B cell (primary cell): ENCODE measurements at regions not wholly inside any gene's neighbourhood (a gene's known extent, or its start where the extent isn't known, plus 50 kb on each side); places are given as distances from the start of the nearest gene placed in this dataset.

Experiments
- ATAC-seq: fragments of 200-7000 bp; cut with Tn5 transposase; one replicate; pipeline ENCODE4 v1.10.0; 2021; ENCODE audit warnings: low read depth, mild to moderate bottlenecking, moderate number of reproducible peaks, moderate library complexity
- CTCF ChIA-PET: fragments of 350-600 bp; sonication (Branson Sonifier 250); formaldehyde crosslinking; loops from one replicate; lab custom pipeline; 2021; ENCODE audit warnings: antibody characterized with exemption, inconsistent platforms; lab: Charles Lee
- POLR2A ChIA-PET: fragments of 350-600 bp; sonication (Branson Sonifier 250); formaldehyde crosslinking; loops from one replicate; lab custom pipeline; 2021; ENCODE audit warnings: antibody characterized with exemption; lab: Charles Lee
- DNase-seq: peaks from one replicate; pipeline ENCODE4 v3.0.0; 2013
- H2AFZ ChIP-seq: 2 replicates; pipeline ENCODE4 v1.6.1; 2012; ENCODE audit warnings: mild to moderate bottlenecking, low read depth, low read length; ENCODE audit not compliant: insufficient read depth, poor library complexity, severe bottlenecking
- H3K27ac ChIP-seq, 2 donors: 1 replicate in 1 of 2; 2 replicates in 1 of 2; pipeline ENCODE4 v1.5.1; 2012 to 2013; ENCODE audit warnings: low read length in 2 of 2, mild to moderate bottlenecking in 2 of 2, moderate library complexity in 1 of 2
- H3K27me3 ChIP-seq, 4 experiments: fragments of 200-600 bp in 1 of 4; sonication (generic) in 1 of 4; replicated peaks in 1 of 4; 1 replicate in 2 of 4; 2 replicates in 2 of 4; pipeline versions ENCODE4 v1.6.1 to v1.7.0; 2013 to 2016; ENCODE audit warnings: low read length in 3 of 4, mild to moderate bottlenecking in 2 of 4, mixed read lengths in 1 of 4, moderate library complexity in 1 of 4; ENCODE audit not compliant: insufficient read depth in 4 of 4, control insufficient read depth in 3 of 4; ENCODE audit errors: control extremely low read depth in 1 of 4
- H3K36me3 ChIP-seq, 2 experiments: replicated peaks in 1 of 2; 1 replicate in 1 of 2; 2 replicates in 1 of 2; pipeline versions ENCODE4 v1.6.1 to v1.7.1; 2013; ENCODE audit warnings: low read length in 1 of 2; ENCODE audit not compliant: insufficient read depth in 2 of 2, control insufficient read depth in 1 of 2; ENCODE audit errors: control extremely low read depth in 1 of 2, extremely low read depth in 1 of 2
- H3K4me1 ChIP-seq, 2 donors: fragments of 200-600 bp in 1 of 2; sonication (generic) in 1 of 2; 1 replicate in 1 of 2; 2 replicates in 1 of 2; pipeline versions ENCODE4 v1.5.1 to v1.6.1; 2013 to 2017; ENCODE audit warnings: low read length in 2 of 2; ENCODE audit not compliant: control insufficient read depth in 2 of 2, insufficient read depth in 2 of 2
- H3K4me2 ChIP-seq: replicated peaks from 2 replicates; pipeline ENCODE3; 2012; ENCODE audit warnings: mild to moderate bottlenecking, low read depth, low read length; ENCODE audit not compliant: poor library complexity, severe bottlenecking
- H3K4me3 ChIP-seq, 5 experiments: fragments of 200-600 bp in 1 of 5; sonication (generic) in 1 of 5; 1 replicate in 3 of 5; 2 replicates in 2 of 5; pipeline versions ENCODE4 v1.5.1 to v1.7.0; 2011 to 2016; ENCODE audit warnings: low read length in 4 of 5, mild to moderate bottlenecking in 4 of 5, low read depth in 2 of 5, control low read depth in 1 of 5, moderate library complexity in 1 of 5; ENCODE audit not compliant: insufficient read depth in 1 of 5; ENCODE audit errors: control extremely low read depth in 1 of 5, extremely low read depth in 1 of 5
- H3K79me2 ChIP-seq: fragments of 200-600 bp; sonication (generic); one replicate; pipeline ENCODE4 v1.6.0; 2016; ENCODE audit warnings: low read length; ENCODE audit not compliant: control insufficient read depth, insufficient read depth
- H3K9ac ChIP-seq: fragments of 200-600 bp; sonication (generic); 2 replicates; pipeline ENCODE4 v1.6.1; 2017; ENCODE audit warnings: mild to moderate bottlenecking, low read length, moderate library complexity
- H3K9me3 ChIP-seq, 3 donors: one replicate each; pipeline versions ENCODE4 v1.6.1 to v1.7.1; 2013; ENCODE audit warnings: low read length in 2 of 3; ENCODE audit not compliant: control insufficient read depth in 2 of 3, insufficient read depth in 1 of 3; ENCODE audit errors: control extremely low read depth in 1 of 3
- H4K20me1 ChIP-seq: 2 replicates; pipeline ENCODE4 v1.6.0; 2012; ENCODE audit warnings: mild to moderate bottlenecking, low read length; ENCODE audit not compliant: insufficient read depth, control insufficient read depth, poor library complexity, severe bottlenecking
- H3K27ac Mint-ChIP-seq: one replicate; pipeline ENCODE4 v1.8.0; 2021; ENCODE audit warnings: mixed read lengths
- H3K27me3 Mint-ChIP-seq: one replicate; pipeline ENCODE4 v1.8.0; 2021; ENCODE audit warnings: mixed read lengths
- H3K4me1 Mint-ChIP-seq: one replicate; pipeline ENCODE4 v1.8.0; 2021; ENCODE audit warnings: mixed read lengths
- H3K4me3 Mint-ChIP-seq: one replicate; pipeline ENCODE4 v1.8.0; 2021; ENCODE audit warnings: mixed read lengths
- H3K9me3 Mint-ChIP-seq: one replicate; pipeline ENCODE4 v1.8.0; 2022; ENCODE audit warnings: mixed read lengths; ENCODE audit not compliant: insufficient read depth
- CTCF ChIP-seq: fragments of 200-600 bp; IDR thresholded peaks from one replicate; pipeline ENCODE4 v1.8.0; 2022; ENCODE audit warnings: antibody characterized with exemption, mild to moderate bottlenecking
- EZH2 ChIP-seq: IDR thresholded peaks from 2 replicates; pipeline ENCODE4 v1.6.1; 2012; ENCODE audit warnings: borderline replicate concordance, low read depth, mild to moderate bottlenecking, moderate library complexity, low read length; ENCODE audit not compliant: insufficient read depth, poor library complexity, severe bottlenecking
- WGBS: methylation state at CpG from one replicate; pipeline ENCODE4 v1.1.5; 2013; ENCODE audit warnings: missing lambda C conversion rate; ENCODE audit not compliant: insufficient coverage; 5-methylcytosine and 5-hydroxymethylcytosine counted together
- intact Hi-C: fragments of 100-400 bp; cut with micrococcal nuclease; formaldehyde crosslinking; loops from one replicate; pipeline ENCODE4 v1.10.0; 2022

- Histone ChIP-seq H3K9me3 (no peaks in the 10 kb centered on the region), H3K79me2 (no peaks in the 10 kb centered on the region), H3K4me3 (no peak overlapping the region), H3K27ac (no peak overlapping the region), H3K9ac (no peak overlapping the region), H2AFZ (no peak overlapping the region), H4K20me1 (no peaks in the 10 kb centered on the region), H3K27me3 (no peaks in the 10 kb centered on the region), H3K36me3 (no peaks in the 10 kb centered on the region), H3K4me2 (no peak overlapping the region), H3K4me1 (no peaks in the 10 kb centered on the region)
- no peak for ATAC-seq
- intact Hi-C loops = no loop called here
- POLR2A ChIA-PET = no interaction called here
- no peaks in the 10 kb centered on the region for H3K4me1 Mint-ChIP-seq
- TF ChIP-seq CTCF (no peak), EZH2 (no peak)
- H3K27ac Mint-ChIP-seq = no peak overlapping the region
- WGBS = no CpG with 5 or more reads among the region's 6 CpGs
- DNase-seq = no peak
- H3K9me3 Mint-ChIP-seq = peaks cover 5% of the 10 kb centered on the region
- no peaks in the 10 kb centered on the region for H3K27me3 Mint-ChIP-seq
- no peak overlapping the region for H3K4me3 Mint-ChIP-seq
- CTCF ChIA-PET = no interaction called here
These were observed 985.1 kb upstream of the SLC35B3 start for GRCh38 chr6:9420316-9421015.

GRCh38 chr6:9417400-9417799, 982.1 kb upstream of the SLC35B3 start:
- ChIA-PET CTCF (no interaction called here), POLR2A (no interaction called here)
- ATAC-seq = no peak
- Histone ChIP-seq H3K4me3 (no peak overlapping the region), H3K4me2 (no peak overlapping the region), H3K9me3 (no peaks in the 10 kb centered on the region), H2AFZ (no peak overlapping the region), H3K4me1 (no peaks in the 10 kb centered on the region), H3K36me3 (no peaks in the 10 kb centered on the region), H4K20me1 (no peaks in the 10 kb centered on the region), H3K9ac (no peak overlapping the region), H3K79me2 (no peaks in the 10 kb centered on the region), H3K27me3 (no peaks in the 10 kb centered on the region), H3K27ac (no peak overlapping the region)
- H3K27ac Mint-ChIP-seq = no peak overlapping the region
- TF ChIP-seq EZH2 (no peak), CTCF (no peak)
- no peak overlapping the region for H3K4me3 Mint-ChIP-seq
- no peaks in the 10 kb centered on the region for H3K27me3 Mint-ChIP-seq
- intact Hi-C loops = no loop called here
- no peaks in the 10 kb centered on the region for H3K4me1 Mint-ChIP-seq
- peaks cover 5% of the 10 kb centered on the region for H3K9me3 Mint-ChIP-seq
- WGBS = 69% methylated on average over 1 of the region's 2 CpGs
- no peak for DNase-seq
